ENCODE measurements at regions not wholly inside any gene's neighbourhood (a gene's known extent, or its start where the extent isn't known, plus 50 kb on each side); places are given as distances from the start of the nearest gene placed in this dataset.

- DNase-seq (ENCODE audit: extremely low read depth, low read depth) = no peak
- TF ChIP-seq, protein P1, sequence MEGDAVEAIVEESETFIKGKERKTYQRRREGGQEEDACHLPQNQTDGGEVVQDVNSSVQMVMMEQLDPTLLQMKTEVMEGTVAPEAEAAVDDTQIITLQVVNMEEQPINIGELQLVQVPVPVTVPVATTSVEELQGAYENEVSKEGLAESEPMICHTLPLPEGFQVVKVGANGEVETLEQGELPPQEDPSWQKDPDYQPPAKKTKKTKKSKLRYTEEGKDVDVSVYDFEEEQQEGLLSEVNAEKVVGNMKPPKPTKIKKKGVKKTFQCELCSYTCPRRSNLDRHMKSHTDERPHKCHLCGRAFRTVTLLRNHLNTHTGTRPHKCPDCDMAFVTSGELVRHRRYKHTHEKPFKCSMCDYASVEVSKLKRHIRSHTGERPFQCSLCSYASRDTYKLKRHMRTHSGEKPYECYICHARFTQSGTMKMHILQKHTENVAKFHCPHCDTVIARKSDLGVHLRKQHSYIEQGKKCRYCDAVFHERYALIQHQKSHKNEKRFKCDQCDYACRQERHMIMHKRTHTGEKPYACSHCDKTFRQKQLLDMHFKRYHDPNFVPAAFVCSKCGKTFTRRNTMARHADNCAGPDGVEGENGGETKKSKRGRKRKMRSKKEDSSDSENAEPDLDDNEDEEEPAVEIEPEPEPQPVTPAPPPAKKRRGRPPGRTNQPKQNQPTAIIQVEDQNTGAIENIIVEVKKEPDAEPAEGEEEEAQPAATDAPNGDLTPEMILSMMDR (IDR thresholded peaks at IDR 0.05; ENCODE audit: low read depth, low read length) = no peak
Observed at GRCh38 chr9:7601739-7602138, 197.8 kb downstream of the DMAC1 start.

GRCh38 chr9:7597716-7598115, 201.9 kb downstream of the DMAC1 start:
- DNase-seq (ENCODE audit: extremely low read depth, low read depth) = no peak
- TF ChIP-seq, protein P1 (IDR thresholded peaks at IDR 0.05; ENCODE audit: low read depth, low read length) = no peak

GRCh38 chr9:7592321-7593316, 207.0 kb downstream of the DMAC1 start:
- TF ChIP-seq, protein P1 (IDR thresholded peaks at IDR 0.05; ENCODE audit: low read depth, low read length) = no peak
- no peak for DNase-seq (ENCODE audit: extremely low read depth, low read depth)

DNA sequence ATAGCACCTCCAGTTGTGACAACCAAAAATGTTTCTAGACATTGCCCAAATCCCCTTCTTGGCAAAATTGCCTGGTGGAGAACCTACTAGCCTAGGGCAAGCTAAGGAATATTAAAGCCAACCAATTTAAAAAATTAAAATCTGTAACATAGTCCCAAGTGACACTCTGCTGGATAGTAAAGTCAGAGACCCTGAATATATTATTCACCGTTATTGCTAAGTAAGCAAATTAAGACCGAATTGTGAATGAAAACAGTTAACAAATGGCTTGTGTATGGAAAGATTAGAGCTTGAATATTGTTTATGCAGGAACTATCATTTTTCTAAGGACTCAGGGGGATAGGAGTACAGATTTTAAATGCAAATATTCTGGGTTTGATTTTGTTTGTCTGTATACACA, 208.1 kb downstream of the DMAC1 start:
- no peak for DNase-seq (ENCODE audit: extremely low read depth, low read depth)
- TF ChIP-seq, protein P1 (IDR thresholded peaks at IDR 0.05; ENCODE audit: low read depth, low read length) = no peak

- DNase-seq (ENCODE audit: extremely low read depth, low read depth) = no peak
Observed at GRCh38 chr9:7580568-7580967, 219.0 kb downstream of the DMAC1 start.

GRCh38 chr9:7579351-7579750, 220.2 kb downstream of the DMAC1 start:
- TF ChIP-seq, protein P1 (IDR thresholded peaks at IDR 0.05; ENCODE audit: low read depth, low read length) = no peak
- no peak for DNase-seq (ENCODE audit: extremely low read depth, low read depth)

More at GRCh38 chr9:7580568-7580967, 219.0 kb downstream of the DMAC1 start:
- TF ChIP-seq, protein P1 (IDR thresholded peaks at IDR 0.05; ENCODE audit: low read depth, low read length) = no peak

GRCh38 chr9:7578951-7579350, 220.6 kb downstream of the DMAC1 start:
- TF ChIP-seq, protein P1 (IDR thresholded peaks at IDR 0.05; ENCODE audit: low read depth, low read length) = no peak
- no peak for DNase-seq (ENCODE audit: extremely low read depth, low read depth)
